ENCODE measurements at regions not wholly inside any gene's neighbourhood (a gene's known extent, or its start where the extent isn't known, plus 50 kb on each side); places are given as distances from the start of the nearest gene placed in this dataset.

GRCh38 chr15:81779181-81779580 lies 266.6 kb downstream of the MEX3B start:
- TF ChIP-seq EZH2phosphoT487 (IDR thresholded peaks at IDR 0.05; ENCODE audit: borderline replicate concordance) (no peak), CTCF (conservative IDR thresholded peaks at IDR 0.05; ENCODE audit: low read length) (no peak)

Data from Loucy (cell line).